HEK293 (cell line): ENCODE measurements at regions not wholly inside any gene's neighbourhood (a gene's known extent, or its start where the extent isn't known, plus 50 kb on each side); places are given as distances from the start of the nearest gene placed in this dataset.

Experiments
- CTCF ChIA-PET: fragments of 350-600 bp; formaldehyde crosslinking; extraction: SDS; loops from one replicate; lab custom pipeline; 2021; ENCODE audit warnings: antibody characterized with exemption; lab: Yijun Ruan, JAX
- POLR2A ChIA-PET: fragments of 300-600 bp; formaldehyde crosslinking; extraction: SDS; loops from one replicate; lab custom pipeline; 2020; ENCODE audit warnings: antibody characterized with exemption, inconsistent platforms; lab: Yijun Ruan, JAX
- H3K27ac ChIP-seq: fragments of 200-500 bp; sonication (Bioruptor generic); 2 replicates; pipeline ENCODE4 v1.5.1; 2014; ENCODE audit warnings: low read depth, low read length, control low read depth, inconsistent platforms; ENCODE audit errors: extremely low read depth
- H3K36me3 ChIP-seq, 2 experiments: fragments of 200-500 bp in 1 of 2; sonication (Bioruptor generic) in 1 of 2; 1 replicate in 1 of 2; 2 replicates in 1 of 2; pipeline ENCODE4 v1.5.1; 2014 to 2017; ENCODE audit warnings: inconsistent platforms in 2 of 2, low read length in 2 of 2; ENCODE audit not compliant: control insufficient read depth in 2 of 2, insufficient read depth in 1 of 2
- H3K4me1 ChIP-seq: fragments of 200-500 bp; sonication (Bioruptor generic); 2 replicates; pipeline ENCODE4 v1.5.1; 2014; ENCODE audit warnings: mild to moderate bottlenecking, low read length, inconsistent platforms; ENCODE audit not compliant: control insufficient read depth, insufficient read depth
- H3K4me3 ChIP-seq: 2 replicates; pipeline ENCODE4 v1.5.1; 2011; ENCODE audit warnings: low read depth, mild to moderate bottlenecking, control low read depth, low read length, moderate library complexity
- H3K9me3 ChIP-seq: fragments of 200-500 bp; sonication (Bioruptor generic); 2 replicates; pipeline ENCODE4 v1.5.1; 2014; ENCODE audit warnings: low read depth, low read length, inconsistent platforms; ENCODE audit not compliant: control insufficient read depth, insufficient read depth
- HOXC10 ChIP-seq: sonication (generic); formaldehyde crosslinking; IDR thresholded peaks from 2 replicates; pipeline ENCODE4 v1.8.1; 2023; ENCODE audit warnings: mild to moderate bottlenecking, missing genetic modification reagents
- OVOL3 ChIP-seq: fragments of 450-650 bp; formaldehyde crosslinking; IDR thresholded peaks from 2 replicates; pipeline ENCODE4 v1.5.1; 2016; ENCODE audit warnings: missing biosample characterization, missing genetic modification characterization
- TRIM28 ChIP-seq: IDR thresholded peaks from 2 replicates; pipeline ENCODE4 v1.6.1; 2011; ENCODE audit warnings: low read length, control low read depth, borderline replicate concordance
- ZBTB20 ChIP-seq: fragments of 450-650 bp; formaldehyde crosslinking; IDR thresholded peaks from 2 replicates; pipeline ENCODE4 v1.5.1; 2016; ENCODE audit warnings: missing biosample characterization, missing genetic modification characterization
- ZFP41 ChIP-seq: fragments of 450-650 bp; formaldehyde crosslinking; IDR thresholded peaks from 2 replicates; pipeline ENCODE4 v1.5.1; 2016; ENCODE audit warnings: missing biosample characterization, missing genetic modification characterization, borderline replicate concordance
- ZFP69B ChIP-seq: fragments of 450-650 bp; formaldehyde crosslinking; IDR thresholded peaks from 2 replicates; pipeline ENCODE4 v1.5.1; 2016; ENCODE audit warnings: missing biosample characterization, missing genetic modification characterization
- ZNF202 ChIP-seq: fragments of 450-650 bp; formaldehyde crosslinking; IDR thresholded peaks from 2 replicates; pipeline ENCODE4 v1.5.1; 2016; ENCODE audit warnings: missing biosample characterization, missing genetic modification characterization, borderline replicate concordance
- ZNF266 ChIP-seq: fragments of 450-650 bp; formaldehyde crosslinking; IDR thresholded peaks from 2 replicates; pipeline ENCODE4 v1.5.1; 2016; ENCODE audit warnings: missing biosample characterization, missing genetic modification characterization, low read depth
- ZNF324 ChIP-seq: fragments of 450-650 bp; formaldehyde crosslinking; IDR thresholded peaks from 2 replicates; pipeline ENCODE4 v1.5.1; 2016; ENCODE audit warnings: missing biosample characterization, missing genetic modification characterization
- ZNF561 ChIP-seq: fragments of 450-650 bp; IDR thresholded peaks from 2 replicates; pipeline ENCODE4 v1.5.1; 2018; ENCODE audit warnings: missing biosample characterization, missing genetic modification characterization, borderline replicate concordance
- ZNF629 ChIP-seq: fragments of 450-650 bp; formaldehyde crosslinking; IDR thresholded peaks from 2 replicates; pipeline ENCODE4 v1.5.1; 2017; ENCODE audit warnings: missing biosample characterization, missing genetic modification characterization
- ZNF701 ChIP-seq: fragments of 450-650 bp; formaldehyde crosslinking; IDR thresholded peaks from 2 replicates; pipeline ENCODE4 v1.5.1; 2016; ENCODE audit warnings: missing biosample characterization, missing genetic modification characterization
- ZNF707 ChIP-seq: fragments of 450-650 bp; formaldehyde crosslinking; IDR thresholded peaks from 2 replicates; pipeline ENCODE4 v1.5.1; 2016; ENCODE audit warnings: missing biosample characterization, missing genetic modification characterization
- TF ChIP-seq, protein P1 (sequence below): fragments of 450-650 bp; formaldehyde crosslinking; IDR thresholded peaks from 2 replicates; pipeline ENCODE4 v1.5.1; 2016; ENCODE audit warnings: missing biosample characterization, missing genetic modification characterization
- TF ChIP-seq, protein P2 (sequence below): fragments of 450-650 bp; formaldehyde crosslinking; IDR thresholded peaks from 2 replicates; pipeline ENCODE4 v1.5.0; 2017; ENCODE audit warnings: missing biosample characterization, missing genetic modification characterization, borderline replicate concordance
- TF ChIP-seq, protein P3 (sequence below): fragments of 450-650 bp; formaldehyde crosslinking; IDR thresholded peaks from 2 replicates; pipeline ENCODE4 v1.5.1; 2017; ENCODE audit warnings: missing biosample characterization, missing genetic modification characterization
- TF ChIP-seq, protein P4 (sequence below): fragments of 450-650 bp; formaldehyde crosslinking; IDR thresholded peaks from 2 replicates; pipeline ENCODE4 v1.5.1; 2016; ENCODE audit warnings: missing biosample characterization, missing genetic modification characterization
- TF ChIP-seq, protein P5 (sequence below): fragments of 450-650 bp; formaldehyde crosslinking; IDR thresholded peaks from 2 replicates; pipeline ENCODE4 v1.5.1; 2016; ENCODE audit warnings: missing biosample characterization, missing genetic modification characterization
- TF ChIP-seq, protein P6 (sequence below): fragments of 450-650 bp; formaldehyde crosslinking; IDR thresholded peaks from 2 replicates; pipeline ENCODE4 v1.5.1; 2016; ENCODE audit warnings: missing biosample characterization, missing genetic modification characterization

DNA sequence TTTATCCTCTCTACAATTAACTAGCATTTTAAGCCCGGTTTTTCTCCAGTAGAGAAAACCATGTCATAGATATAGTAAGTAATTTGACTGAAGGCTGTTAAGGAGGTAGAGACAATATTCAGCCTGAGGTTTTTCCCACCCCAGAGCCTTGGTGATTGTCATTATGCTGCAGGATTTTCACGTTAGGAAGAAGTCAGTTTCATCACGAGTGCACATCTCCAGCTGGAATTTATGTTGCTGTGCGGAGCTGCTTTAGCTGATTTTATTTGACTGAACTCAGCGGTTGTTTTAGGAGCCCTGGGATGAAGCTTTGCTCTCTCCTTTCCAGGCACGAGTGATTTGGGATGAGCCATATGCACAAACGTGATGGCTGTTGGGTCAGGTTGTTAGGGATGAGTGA lies 271.3 kb upstream of the RGMA start:
- no peaks in the 10 kb centered on the region for H3K4me1 ChIP-seq
- CTCF ChIA-PET, result interaction anchor here (0.6 to 1.3 kb wide), 3 partner anchors 21 to 272 kb away, joined by 3 read pairs; no protein-coding TSS in a partner anchor
- no peak overlapping the region for H3K27ac ChIP-seq
- H3K4me3 ChIP-seq, result no peak overlapping the region
- POLR2A ChIA-PET, result no interaction called here
- H3K36me3 ChIP-seq, result no peaks in the 10 kb centered on the region
- no peaks in the 10 kb centered on the region for H3K9me3 ChIP-seq
- TF ChIP-seq OVOL3 (tag by site-specific recombination), result no peak
- TF ChIP-seq ZNF266 (tag by site-specific recombination), result no peak
- no peak for TF ChIP-seq ZNF202 (tag by site-specific recombination)
- TF ChIP-seq, protein P1, sequence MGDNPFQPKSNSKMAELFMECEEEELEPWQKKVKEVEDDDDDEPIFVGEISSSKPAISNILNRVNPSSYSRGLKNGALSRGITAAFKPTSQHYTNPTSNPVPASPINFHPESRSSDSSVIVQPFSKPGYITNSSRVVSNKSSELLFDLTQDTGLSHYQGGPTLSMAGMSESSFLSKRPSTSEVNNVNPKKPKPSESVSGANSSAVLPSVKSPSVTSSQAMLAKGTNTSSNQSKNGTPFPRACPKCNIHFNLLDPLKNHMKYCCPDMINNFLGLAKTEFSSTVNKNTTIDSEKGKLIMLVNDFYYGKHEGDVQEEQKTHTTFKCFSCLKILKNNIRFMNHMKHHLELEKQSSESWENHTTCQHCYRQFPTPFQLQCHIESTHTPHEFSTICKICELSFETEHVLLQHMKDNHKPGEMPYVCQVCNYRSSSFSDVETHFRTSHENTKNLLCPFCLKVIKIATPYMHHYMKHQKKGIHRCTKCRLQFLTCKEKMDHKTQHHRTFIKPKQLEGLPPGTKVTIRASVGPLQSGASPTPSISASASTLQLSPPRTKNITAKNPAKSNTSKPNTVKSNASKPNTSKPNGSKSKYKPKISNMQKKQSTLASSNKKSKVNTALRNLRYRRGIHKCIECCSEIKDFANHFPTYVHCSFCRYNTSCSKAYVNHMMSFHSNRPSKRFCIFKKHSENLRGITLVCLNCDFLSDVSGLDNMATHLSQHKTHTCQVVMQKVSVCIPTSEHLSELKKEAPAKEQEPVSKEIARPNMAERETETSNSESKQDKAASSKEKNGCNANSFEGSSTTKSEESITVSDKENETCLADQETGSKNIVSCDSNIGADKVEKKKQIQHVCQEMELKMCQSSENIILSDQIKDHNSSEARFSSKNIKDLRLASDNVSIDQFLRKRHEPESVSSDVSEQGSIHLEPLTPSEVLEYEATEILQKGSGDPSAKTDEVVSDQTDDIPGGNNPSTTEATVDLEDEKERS, result no peak
- TF ChIP-seq, protein P2, sequence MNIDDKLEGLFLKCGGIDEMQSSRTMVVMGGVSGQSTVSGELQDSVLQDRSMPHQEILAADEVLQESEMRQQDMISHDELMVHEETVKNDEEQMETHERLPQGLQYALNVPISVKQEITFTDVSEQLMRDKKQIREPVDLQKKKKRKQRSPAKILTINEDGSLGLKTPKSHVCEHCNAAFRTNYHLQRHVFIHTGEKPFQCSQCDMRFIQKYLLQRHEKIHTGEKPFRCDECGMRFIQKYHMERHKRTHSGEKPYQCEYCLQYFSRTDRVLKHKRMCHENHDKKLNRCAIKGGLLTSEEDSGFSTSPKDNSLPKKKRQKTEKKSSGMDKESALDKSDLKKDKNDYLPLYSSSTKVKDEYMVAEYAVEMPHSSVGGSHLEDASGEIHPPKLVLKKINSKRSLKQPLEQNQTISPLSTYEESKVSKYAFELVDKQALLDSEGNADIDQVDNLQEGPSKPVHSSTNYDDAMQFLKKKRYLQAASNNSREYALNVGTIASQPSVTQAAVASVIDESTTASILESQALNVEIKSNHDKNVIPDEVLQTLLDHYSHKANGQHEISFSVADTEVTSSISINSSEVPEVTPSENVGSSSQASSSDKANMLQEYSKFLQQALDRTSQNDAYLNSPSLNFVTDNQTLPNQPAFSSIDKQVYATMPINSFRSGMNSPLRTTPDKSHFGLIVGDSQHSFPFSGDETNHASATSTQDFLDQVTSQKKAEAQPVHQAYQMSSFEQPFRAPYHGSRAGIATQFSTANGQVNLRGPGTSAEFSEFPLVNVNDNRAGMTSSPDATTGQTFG (tag by site-specific recombination), result no peak
- TF ChIP-seq ZNF324 (tag by site-specific recombination), result no peak
- no peak for TF ChIP-seq ZFP69B (tag by site-specific recombination)
- no peak for TF ChIP-seq ZNF561 (tag by site-specific recombination)
- TF ChIP-seq TRIM28, result no peak
- no peak for TF ChIP-seq ZNF629 (tag by site-specific recombination)
- no peak for TF ChIP-seq ZFP41 (tag by site-specific recombination)
- no peak for TF ChIP-seq ZNF701 (tag by site-specific recombination)
- no peak for TF ChIP-seq HOXC10 (CRISPR knock-in tag)
- no peak for TF ChIP-seq ZBTB20 (tag by site-specific recombination)
- TF ChIP-seq, protein P3, sequence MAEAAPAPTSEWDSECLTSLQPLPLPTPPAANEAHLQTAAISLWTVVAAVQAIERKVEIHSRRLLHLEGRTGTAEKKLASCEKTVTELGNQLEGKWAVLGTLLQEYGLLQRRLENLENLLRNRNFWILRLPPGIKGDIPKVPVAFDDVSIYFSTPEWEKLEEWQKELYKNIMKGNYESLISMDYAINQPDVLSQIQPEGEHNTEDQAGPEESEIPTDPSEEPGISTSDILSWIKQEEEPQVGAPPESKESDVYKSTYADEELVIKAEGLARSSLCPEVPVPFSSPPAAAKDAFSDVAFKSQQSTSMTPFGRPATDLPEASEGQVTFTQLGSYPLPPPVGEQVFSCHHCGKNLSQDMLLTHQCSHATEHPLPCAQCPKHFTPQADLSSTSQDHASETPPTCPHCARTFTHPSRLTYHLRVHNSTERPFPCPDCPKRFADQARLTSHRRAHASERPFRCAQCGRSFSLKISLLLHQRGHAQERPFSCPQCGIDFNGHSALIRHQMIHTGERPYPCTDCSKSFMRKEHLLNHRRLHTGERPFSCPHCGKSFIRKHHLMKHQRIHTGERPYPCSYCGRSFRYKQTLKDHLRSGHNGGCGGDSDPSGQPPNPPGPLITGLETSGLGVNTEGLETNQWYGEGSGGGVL, result no peak
- TF ChIP-seq, protein P4, sequence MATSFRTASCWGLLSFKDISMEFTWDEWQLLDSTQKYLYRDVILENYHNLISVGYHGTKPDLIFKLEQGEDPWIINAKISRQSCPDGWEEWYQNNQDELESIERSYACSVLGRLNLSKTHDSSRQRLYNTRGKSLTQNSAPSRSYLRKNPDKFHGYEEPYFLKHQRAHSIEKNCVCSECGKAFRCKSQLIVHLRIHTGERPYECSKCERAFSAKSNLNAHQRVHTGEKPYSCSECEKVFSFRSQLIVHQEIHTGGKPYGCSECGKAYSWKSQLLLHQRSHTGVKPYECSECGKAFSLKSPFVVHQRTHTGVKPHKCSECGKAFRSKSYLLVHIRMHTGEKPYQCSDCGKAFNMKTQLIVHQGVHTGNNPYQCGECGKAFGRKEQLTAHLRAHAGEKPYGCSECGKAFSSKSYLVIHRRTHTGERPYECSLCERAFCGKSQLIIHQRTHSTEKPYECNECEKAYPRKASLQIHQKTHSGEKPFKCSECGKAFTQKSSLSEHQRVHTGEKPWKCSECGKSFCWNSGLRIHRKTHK (tag by site-specific recombination), result no peak
- TF ChIP-seq ZNF707 (tag by site-specific recombination), result no peak
- TF ChIP-seq, protein P5, sequence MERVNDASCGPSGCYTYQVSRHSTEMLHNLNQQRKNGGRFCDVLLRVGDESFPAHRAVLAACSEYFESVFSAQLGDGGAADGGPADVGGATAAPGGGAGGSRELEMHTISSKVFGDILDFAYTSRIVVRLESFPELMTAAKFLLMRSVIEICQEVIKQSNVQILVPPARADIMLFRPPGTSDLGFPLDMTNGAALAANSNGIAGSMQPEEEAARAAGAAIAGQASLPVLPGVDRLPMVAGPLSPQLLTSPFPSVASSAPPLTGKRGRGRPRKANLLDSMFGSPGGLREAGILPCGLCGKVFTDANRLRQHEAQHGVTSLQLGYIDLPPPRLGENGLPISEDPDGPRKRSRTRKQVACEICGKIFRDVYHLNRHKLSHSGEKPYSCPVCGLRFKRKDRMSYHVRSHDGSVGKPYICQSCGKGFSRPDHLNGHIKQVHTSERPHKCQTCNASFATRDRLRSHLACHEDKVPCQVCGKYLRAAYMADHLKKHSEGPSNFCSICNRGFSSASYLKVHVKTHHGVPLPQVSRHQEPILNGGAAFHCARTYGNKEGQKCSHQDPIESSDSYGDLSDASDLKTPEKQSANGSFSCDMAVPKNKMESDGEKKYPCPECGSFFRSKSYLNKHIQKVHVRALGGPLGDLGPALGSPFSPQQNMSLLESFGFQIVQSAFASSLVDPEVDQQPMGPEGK (tag by site-specific recombination), result no peak
- TF ChIP-seq, protein P6, sequence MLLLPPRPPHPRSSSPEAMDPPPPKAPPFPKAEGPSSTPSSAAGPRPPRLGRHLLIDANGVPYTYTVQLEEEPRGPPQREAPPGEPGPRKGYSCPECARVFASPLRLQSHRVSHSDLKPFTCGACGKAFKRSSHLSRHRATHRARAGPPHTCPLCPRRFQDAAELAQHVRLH, result no peak
- TF ChIP-seq, all 188 proteins: peak for 0
